Neural progenitor cell (in vitro differentiated cells): ENCODE measurements at regions not wholly inside any gene's neighbourhood (a gene's known extent, or its start where the extent isn't known, plus 50 kb on each side); places are given as distances from the start of the nearest gene placed in this dataset.

Experiments
- DNase-seq: peaks from one replicate; pipeline ENCODE4 v3.0.0-alpha.2; 2016; ENCODE audit warnings: low spot score
- H2AFZ ChIP-seq: fragments of 200-600 bp; sonication (generic); replicated peaks from 2 replicates; pipeline ENCODE4 v1.6.1; 2016; ENCODE audit warnings: antibody characterized with exemption
- H3F3A ChIP-seq: fragments of 200-600 bp; sonication (generic); 2 replicates; pipeline ENCODE4 v1.6.1; 2016; ENCODE audit warnings: antibody characterized with exemption, low read depth
- H3K27ac ChIP-seq: fragments of 200-600 bp; sonication (generic); 2 replicates; pipeline ENCODE4 v1.5.1; 2016; ENCODE audit warnings: mild to moderate bottlenecking
- H3K27me3 ChIP-seq: fragments of 200-600 bp; sonication (generic); 2 replicates; pipeline ENCODE4 v1.6.1; 2016; ENCODE audit warnings: mild to moderate bottlenecking, moderate library complexity
- H3K36me3 ChIP-seq: fragments of 200-600 bp; sonication (generic); 2 replicates; pipeline ENCODE4 v1.5.1; 2016
- H3K4me1 ChIP-seq: fragments of 200-600 bp; sonication (generic); 2 replicates; pipeline ENCODE4 v1.6.1; 2016; ENCODE audit warnings: mixed run types
- H3K4me2 ChIP-seq: fragments of 200-600 bp; sonication (generic); 2 replicates; pipeline ENCODE4 v1.6.1; 2016
- H3K4me3 ChIP-seq: fragments of 200-600 bp; sonication (generic); 2 replicates; pipeline ENCODE4 v1.5.1; 2016
- H3K79me2 ChIP-seq: fragments of 200-600 bp; sonication (generic); 2 replicates; pipeline ENCODE4 v1.6.1; 2016; ENCODE audit warnings: low read depth
- H3K9ac ChIP-seq: fragments of 200-600 bp; sonication (generic); 2 replicates; pipeline ENCODE4 v1.6.1; 2016
- H3K9me3 ChIP-seq: fragments of 200-600 bp; sonication (generic); 2 replicates; pipeline ENCODE4 v1.5.1; 2016; ENCODE audit warnings: low read depth
- H4K20me1 ChIP-seq: fragments of 200-600 bp; sonication (generic); 2 replicates; pipeline ENCODE4 v1.6.1; 2016; ENCODE audit warnings: low read depth
- H3K27ac Mint-ChIP-seq: 3 replicates; pipeline ENCODE4 v1.8.0; 2021; ENCODE audit warnings: mixed read lengths
- H3K27me3 Mint-ChIP-seq: 2 replicates; pipeline ENCODE4 v1.8.0; 2022; ENCODE audit warnings: low read depth, mild to moderate bottlenecking, inconsistent platforms, moderate library complexity, mixed read lengths; ENCODE audit not compliant: insufficient read depth
- H3K36me3 Mint-ChIP-seq: 3 replicates; pipeline ENCODE4 v1.8.0; 2021; ENCODE audit warnings: mixed read lengths
- H3K4me1 Mint-ChIP-seq: 3 replicates; pipeline ENCODE4 v1.8.0; 2021; ENCODE audit warnings: mixed read lengths
- H3K4me3 Mint-ChIP-seq: 3 replicates; pipeline ENCODE4 v1.8.0; 2021; ENCODE audit warnings: mild to moderate bottlenecking, moderate library complexity, mixed read lengths
- H3K9me3 Mint-ChIP-seq: 3 replicates; pipeline ENCODE4 v1.8.0; 2020; ENCODE audit warnings: mixed read lengths
- CTCF ChIP-seq: fragments of 200-600 bp; sonication (generic); IDR thresholded peaks from 2 replicates; pipeline ENCODE4 v1.5.1; 2017; ENCODE audit warnings: antibody characterized with exemption, mild to moderate bottlenecking
- EZH2 ChIP-seq: fragments of 200-600 bp; sonication (generic); IDR thresholded peaks from 2 replicates; pipeline ENCODE4 v1.6.1; 2017; ENCODE audit warnings: antibody characterized with exemption, mild to moderate bottlenecking, moderate library complexity
- EZH2phosphoT487 ChIP-seq: fragments of 200-600 bp; sonication (generic); IDR thresholded peaks from 2 replicates; pipeline ENCODE4 v1.6.1; 2017; ENCODE audit warnings: antibody characterized with exemption

- H3K9me3 Mint-ChIP-seq, result no peaks in the 10 kb centered on the region
- Histone ChIP-seq H3K27me3 (no peaks in the 10 kb centered on the region), H3K4me2 (no peak overlapping the region), H3K4me1 (no peaks in the 10 kb centered on the region), H3F3A (no peaks in the 10 kb centered on the region), H3K27ac (no peak overlapping the region), H4K20me1 (no peaks in the 10 kb centered on the region), H3K4me3 (no peak overlapping the region), H3K9ac (no peak overlapping the region), H3K36me3 (no peaks in the 10 kb centered on the region), H3K79me2 (no peaks in the 10 kb centered on the region), H2AFZ (no peak overlapping the region), H3K9me3 (no peaks in the 10 kb centered on the region)
- TF ChIP-seq EZH2phosphoT487 (no peak), CTCF (no peak), EZH2 (no peak)
- H3K27me3 Mint-ChIP-seq, result peaks cover 4% of the 10 kb centered on the region
- H3K36me3 Mint-ChIP-seq, result no peaks in the 10 kb centered on the region
- no peak overlapping the region for H3K27ac Mint-ChIP-seq
- no peak overlapping the region for H3K4me3 Mint-ChIP-seq
- H3K4me1 Mint-ChIP-seq, result no peaks in the 10 kb centered on the region
- no peak for DNase-seq
Measured at GRCh38 chr20:57819291-57819690, 109.5 kb upstream of the PMEPA1 start.

- no peaks in the 10 kb centered on the region for H3K9me3 ChIP-seq
- no peak overlapping the region for H3K27ac ChIP-seq
- Mint-ChIP-seq H3K27me3 (no peaks in the 10 kb centered on the region), H3K4me3 (no peak overlapping the region), H3K36me3 (no peaks in the 10 kb centered on the region), H3K4me1 (no peaks in the 10 kb centered on the region), H3K9me3 (no peaks in the 10 kb centered on the region), H3K27ac (no peak overlapping the region)
- H3K79me2 ChIP-seq, result no peaks in the 10 kb centered on the region
- no peak overlapping the region for H2AFZ ChIP-seq
- H3K36me3 ChIP-seq, result no peaks in the 10 kb centered on the region
- H3K27me3 ChIP-seq, result no peaks in the 10 kb centered on the region
- no peaks in the 10 kb centered on the region for H3F3A ChIP-seq
- DNase-seq, result no peak
- TF ChIP-seq CTCF (no peak), EZH2phosphoT487 (no peak), EZH2 (no peak)
- H3K9ac ChIP-seq, result no peak overlapping the region
- no peak overlapping the region for H3K4me3 ChIP-seq
- no peaks in the 10 kb centered on the region for H4K20me1 ChIP-seq
- no peak overlapping the region for H3K4me2 ChIP-seq
- H3K4me1 ChIP-seq, result no peaks in the 10 kb centered on the region
Measured at GRCh38 chr20:57818418-57819181, 108.8 kb upstream of the PMEPA1 start.

GRCh38 chr20:57815405-57815804 is 105.6 kb upstream of the PMEPA1 start:
- H3K4me3 ChIP-seq, result no peak overlapping the region
- no peak for TF ChIP-seq EZH2phosphoT487

GRCh38 chr20:57814529-57814928 is 104.7 kb upstream of the PMEPA1 start:
- Histone ChIP-seq H3K4me2 (no peak overlapping the region), H3K79me2 (no peaks in the 10 kb centered on the region), H3F3A (no peaks in the 10 kb centered on the region), H3K9ac (no peak overlapping the region), H3K9me3 (no peaks in the 10 kb centered on the region), H3K36me3 (no peaks in the 10 kb centered on the region), H2AFZ (no peak overlapping the region), H3K4me1 (peaks cover 9% of the 10 kb centered on the region), H3K27ac (no peak overlapping the region), H3K27me3 (no peaks in the 10 kb centered on the region), H4K20me1 (no peaks in the 10 kb centered on the region), H3K4me3 (no peak overlapping the region)
- Mint-ChIP-seq H3K9me3 (no peaks in the 10 kb centered on the region), H3K4me1 (peaks cover 20% of the 10 kb centered on the region), H3K27me3 (peaks cover 5% of the 10 kb centered on the region), H3K4me3 (no peak overlapping the region), H3K27ac (no peak overlapping the region), H3K36me3 (no peaks in the 10 kb centered on the region)
- DNase-seq, result no peak
- TF ChIP-seq EZH2, result no peak
- TF ChIP-seq EZH2phosphoT487, result no peak

More at GRCh38 chr20:57815405-57815804, 105.6 kb upstream of the PMEPA1 start:
- H3K4me3 Mint-ChIP-seq, result no peak overlapping the region
- Histone ChIP-seq H4K20me1 (no peaks in the 10 kb centered on the region), H3F3A (no peaks in the 10 kb centered on the region), H3K9ac (no peak overlapping the region), H3K36me3 (no peaks in the 10 kb centered on the region), H3K27ac (no peak overlapping the region), H3K4me1 (peaks cover 9% of the 10 kb centered on the region), H3K27me3 (no peaks in the 10 kb centered on the region), H3K79me2 (no peaks in the 10 kb centered on the region), H2AFZ (no peak overlapping the region), H3K9me3 (no peaks in the 10 kb centered on the region), H3K4me2 (no peak overlapping the region)
- no peak for DNase-seq
- H3K9me3 Mint-ChIP-seq, result no peaks in the 10 kb centered on the region
- H3K4me1 Mint-ChIP-seq, result peaks cover 16% of the 10 kb centered on the region
- H3K36me3 Mint-ChIP-seq, result no peaks in the 10 kb centered on the region
- H3K27me3 Mint-ChIP-seq, result peaks cover 5% of the 10 kb centered on the region
- H3K27ac Mint-ChIP-seq, result no peak overlapping the region
